Esophagus muscularis mucosa (tissue), 3 donors: ENCODE measurements at regions not wholly inside any gene's neighbourhood (a gene's known extent, or its start where the extent isn't known, plus 50 kb on each side); places are given as distances from the start of the nearest gene placed in this dataset.

Source experiments
- POLR2A ChIP-seq: fragments of 450-650 bp; IDR thresholded peaks from one replicate; pipeline ENCODE4 v1.6.1; 2017; ENCODE audit warnings: antibody characterized with exemption, moderate library complexity, mild to moderate bottlenecking, low read depth
- POLR2AphosphoS5 ChIP-seq, 2 donors: sonication (generic); formaldehyde crosslinking; IDR thresholded peaks; one replicate each; pipeline ENCODE4 v1.6.1; 2017; ENCODE audit warnings: antibody characterized with exemption in 2 of 2
- TF ChIP-seq, protein P1 (sequence below), 3 experiments: fragments of 200-600 bp in 2 of 3; fragments of 450-650 bp in 1 of 3; sonication (generic) in 2 of 3; IDR thresholded peaks; one replicate each; pipeline ENCODE4 v1.5.1; 2017 to 2019; ENCODE audit warnings: antibody characterized with exemption in 3 of 3, mild to moderate bottlenecking in 2 of 3, moderate library complexity in 1 of 3

DNA sequence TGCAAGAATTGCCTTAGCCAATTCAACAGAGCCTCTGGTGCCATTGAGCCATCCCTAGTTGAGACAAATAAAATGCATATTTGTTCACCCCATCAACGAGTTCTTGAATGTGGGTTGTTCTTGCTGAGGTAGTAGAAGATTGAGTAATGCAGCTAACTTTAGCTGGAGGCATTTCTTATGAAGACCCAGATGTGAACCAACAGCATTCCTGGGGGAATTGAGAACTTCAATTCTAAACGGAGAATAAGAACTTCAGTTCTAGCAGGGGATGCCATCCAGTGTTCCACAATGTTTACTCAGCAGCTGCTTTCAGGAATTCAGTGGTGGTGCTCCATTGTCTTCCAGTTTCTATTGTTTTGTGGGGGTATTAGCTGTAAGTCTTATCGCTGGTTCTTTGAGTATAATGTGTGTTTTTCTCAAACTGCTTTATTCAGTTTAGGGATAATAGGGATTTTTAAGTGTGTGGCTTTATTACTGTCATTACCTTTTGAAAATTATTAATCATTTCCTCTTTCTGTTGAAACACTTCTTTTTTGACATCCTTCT, 1968.2 kb upstream of the NUDT12 start:
- TF ChIP-seq, protein P1, sequence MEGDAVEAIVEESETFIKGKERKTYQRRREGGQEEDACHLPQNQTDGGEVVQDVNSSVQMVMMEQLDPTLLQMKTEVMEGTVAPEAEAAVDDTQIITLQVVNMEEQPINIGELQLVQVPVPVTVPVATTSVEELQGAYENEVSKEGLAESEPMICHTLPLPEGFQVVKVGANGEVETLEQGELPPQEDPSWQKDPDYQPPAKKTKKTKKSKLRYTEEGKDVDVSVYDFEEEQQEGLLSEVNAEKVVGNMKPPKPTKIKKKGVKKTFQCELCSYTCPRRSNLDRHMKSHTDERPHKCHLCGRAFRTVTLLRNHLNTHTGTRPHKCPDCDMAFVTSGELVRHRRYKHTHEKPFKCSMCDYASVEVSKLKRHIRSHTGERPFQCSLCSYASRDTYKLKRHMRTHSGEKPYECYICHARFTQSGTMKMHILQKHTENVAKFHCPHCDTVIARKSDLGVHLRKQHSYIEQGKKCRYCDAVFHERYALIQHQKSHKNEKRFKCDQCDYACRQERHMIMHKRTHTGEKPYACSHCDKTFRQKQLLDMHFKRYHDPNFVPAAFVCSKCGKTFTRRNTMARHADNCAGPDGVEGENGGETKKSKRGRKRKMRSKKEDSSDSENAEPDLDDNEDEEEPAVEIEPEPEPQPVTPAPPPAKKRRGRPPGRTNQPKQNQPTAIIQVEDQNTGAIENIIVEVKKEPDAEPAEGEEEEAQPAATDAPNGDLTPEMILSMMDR (IDR thresholded peaks at IDR 0.05) = no peak
- no peak for TF ChIP-seq POLR2AphosphoS5 (IDR thresholded peaks at IDR 0.05)
- TF ChIP-seq POLR2A = no peak
